NCI-H1694 (cell line): ENCODE measurements at regions not wholly inside any gene's neighbourhood (a gene's known extent, or its start where the extent isn't known, plus 50 kb on each side); places are given as distances from the start of the nearest gene placed in this dataset.
"Not testable (repeated sequence)": the region's sequence is repeated elsewhere in the genome, so short reads cannot be mapped to it uniquely, and the experiment has no call there.

ENCODE experiments used
- DNase-seq: peaks from one replicate; lab custom pipeline; 2025; lab: John Stamatoyannopoulos, UW

DNA sequence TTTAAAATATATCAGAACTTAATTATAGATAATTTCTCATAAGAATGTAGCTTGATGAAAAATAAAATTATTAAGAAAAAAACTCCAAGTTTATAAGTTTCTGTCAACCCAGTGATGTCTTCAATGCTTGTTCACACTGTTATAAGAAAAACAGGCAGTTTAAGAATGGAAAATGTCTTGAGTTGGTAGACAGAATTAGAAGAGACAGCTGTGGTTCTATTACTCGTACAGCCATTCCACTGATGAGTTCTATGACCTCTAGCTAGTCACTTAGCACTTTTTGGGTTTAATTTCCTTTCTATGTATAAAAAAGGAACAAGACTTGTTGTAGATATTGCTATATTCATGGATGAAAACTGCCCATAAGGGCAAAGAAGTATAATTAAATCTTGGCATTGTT lies 1013.1 kb upstream of the ATXN8OS start:
- no peak for DNase-seq

DNA sequence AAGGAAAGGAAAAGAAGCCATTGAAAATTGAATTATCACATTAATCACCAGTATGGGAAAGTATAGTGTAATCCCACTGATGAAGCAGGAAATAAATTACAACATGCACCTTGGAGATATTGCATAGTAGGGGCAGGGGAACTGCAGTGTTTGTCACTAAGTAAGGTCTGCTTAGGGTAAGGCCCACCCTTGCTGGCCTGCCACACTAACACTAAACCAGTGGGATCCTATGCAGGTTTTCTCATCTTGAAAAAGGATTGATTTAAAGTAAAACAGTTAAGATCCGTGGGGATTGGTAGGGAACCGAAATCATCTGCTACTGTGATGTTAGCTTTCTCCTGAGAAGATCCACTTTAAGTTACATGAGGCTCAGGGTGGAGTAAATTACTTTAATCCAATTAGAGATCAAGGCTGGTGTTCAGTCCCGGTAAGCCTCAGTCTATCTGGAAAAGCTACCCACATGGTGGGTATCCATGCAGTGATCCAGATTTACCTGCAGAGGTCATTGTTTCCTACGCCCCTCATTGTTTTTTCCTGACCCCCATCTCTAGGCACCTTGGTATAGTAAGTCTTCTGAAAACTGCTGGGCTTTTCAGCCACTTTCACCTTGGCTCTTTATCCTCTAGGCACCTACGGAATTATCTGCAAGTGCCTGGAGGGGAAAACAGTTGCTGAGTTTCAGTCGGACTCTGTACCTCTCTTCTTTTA lies 1014.9 kb upstream of the ATXN8OS start:
- DNase-seq: no peak

DNA sequence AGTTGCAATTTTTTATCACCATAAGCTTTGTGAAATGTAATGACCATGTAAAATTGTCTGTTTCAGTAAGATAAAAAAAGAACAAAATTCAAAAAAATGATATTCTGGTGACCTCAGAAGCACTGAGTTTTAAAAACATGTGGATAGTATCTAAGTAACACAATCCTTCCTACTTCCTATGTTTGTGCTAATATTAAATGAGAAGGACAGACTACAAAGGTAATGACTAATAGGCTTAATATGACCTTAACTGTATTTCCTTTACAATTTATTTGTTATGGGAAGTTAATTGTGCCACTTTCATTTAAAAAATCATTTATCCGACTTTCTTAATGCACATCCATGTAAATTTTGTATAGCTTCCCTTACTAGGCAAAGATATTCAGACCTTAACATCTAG lies 1030.4 kb upstream of the ATXN8OS start:
- DNase-seq: no peak

DNA sequence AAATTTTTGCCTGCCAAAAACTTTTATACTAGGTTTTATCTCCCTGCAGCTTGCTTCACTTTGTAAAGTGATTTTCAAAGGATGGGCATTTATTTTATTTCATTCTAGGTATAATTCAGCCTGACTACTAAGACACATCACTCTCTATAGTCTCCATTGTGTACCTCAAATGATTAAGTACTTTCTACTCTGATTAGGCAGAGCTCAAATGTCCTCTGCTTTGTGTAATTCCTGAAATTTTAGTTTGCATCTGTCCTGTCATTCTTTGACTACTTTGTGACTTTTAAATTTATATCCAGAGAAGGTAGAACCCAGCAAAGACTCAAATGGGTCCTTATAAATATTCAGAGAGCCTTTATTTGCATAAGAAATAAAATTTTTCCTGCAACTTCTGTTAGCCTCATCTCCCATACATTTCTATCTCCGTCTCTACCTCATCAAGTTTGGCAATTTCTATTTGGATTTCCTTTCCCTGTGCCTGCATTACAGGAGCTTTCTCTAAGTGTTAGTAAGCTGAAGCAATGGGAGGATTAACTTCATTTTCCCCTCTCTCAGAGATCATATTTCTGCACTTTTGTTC lies 1038.0 kb upstream of the ATXN8OS start:
- no peak for DNase-seq

DNA sequence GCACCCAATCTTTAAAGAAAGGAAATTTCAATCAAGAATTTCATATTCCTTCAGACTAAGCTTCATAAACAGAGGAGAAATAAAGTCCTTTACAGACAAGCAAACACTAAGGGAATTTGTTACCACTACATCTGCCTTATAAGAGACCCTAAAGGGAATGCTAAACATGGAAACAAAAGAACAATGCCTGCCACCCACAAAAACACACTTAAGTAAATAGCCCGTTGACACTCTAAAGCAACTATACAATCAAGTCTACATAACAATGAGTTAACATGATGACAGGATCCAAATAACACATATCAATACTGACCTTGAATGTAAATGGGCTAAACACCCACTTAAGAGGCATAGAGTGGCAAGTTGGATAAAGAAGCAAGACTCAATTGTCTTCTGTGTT lies 1056.9 kb upstream of the ATXN8OS start:
- no peak for DNase-seq

DNA sequence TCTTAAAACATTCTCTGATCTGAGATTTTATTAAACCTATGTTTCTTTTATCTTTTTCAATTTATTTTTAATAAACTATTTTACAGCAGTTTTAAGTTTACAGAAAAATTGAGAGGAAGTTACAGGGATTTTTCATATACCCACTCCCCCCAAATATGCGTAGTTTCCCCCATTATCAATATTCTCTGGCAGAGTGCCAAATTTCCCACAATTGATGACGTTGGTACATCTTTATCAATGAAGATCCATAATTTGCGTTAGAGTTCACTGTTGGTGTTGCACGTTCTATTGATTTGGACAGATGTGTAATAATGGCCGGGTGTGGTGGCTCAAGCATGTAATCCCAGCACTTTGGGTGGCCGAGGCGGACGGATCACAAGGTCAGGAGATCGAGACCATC lies 1063.0 kb upstream of the ATXN8OS start:
- no peak for DNase-seq

DNA sequence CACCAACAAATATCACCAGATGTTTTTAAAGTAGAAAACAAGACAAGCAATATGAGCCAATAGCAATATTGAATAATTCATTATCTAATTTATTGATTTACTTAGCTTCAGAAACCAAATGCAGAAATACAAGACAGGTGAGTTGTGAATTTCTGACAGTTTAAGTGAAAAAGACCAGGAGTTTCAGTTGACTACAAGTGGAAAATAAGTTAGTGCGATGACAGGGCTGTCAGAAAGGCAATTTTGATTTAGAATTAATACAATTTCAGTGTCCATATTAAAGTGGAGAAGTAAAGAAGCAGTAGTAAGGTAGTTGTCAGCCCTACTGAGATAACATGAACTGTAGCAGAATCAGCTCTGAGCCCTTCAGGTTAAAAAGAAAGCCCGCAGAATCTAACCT lies 1066.7 kb upstream of the ATXN8OS start:
- no peak for DNase-seq

DNA sequence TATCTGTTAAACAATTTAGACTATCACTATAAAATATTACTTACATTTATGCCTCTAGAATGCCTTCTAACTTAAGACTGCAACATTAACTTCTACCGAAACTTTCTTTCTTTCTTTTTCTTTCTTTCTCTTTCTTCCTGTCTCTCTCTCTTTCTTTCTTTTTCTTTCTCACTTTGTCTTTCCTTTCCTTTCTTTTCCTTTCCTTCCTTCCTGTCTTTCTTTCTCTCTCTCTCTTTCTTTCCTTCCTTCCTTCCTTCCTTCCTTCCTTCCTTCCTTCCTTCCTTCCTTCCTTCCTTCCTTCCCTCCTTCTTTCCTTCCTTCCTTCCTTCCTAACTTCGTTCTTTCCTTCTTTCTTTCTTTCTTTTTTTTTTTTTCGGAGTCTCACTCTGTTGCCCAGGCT lies 1071.9 kb upstream of the ATXN8OS start:
- DNase-seq: no peak

DNA sequence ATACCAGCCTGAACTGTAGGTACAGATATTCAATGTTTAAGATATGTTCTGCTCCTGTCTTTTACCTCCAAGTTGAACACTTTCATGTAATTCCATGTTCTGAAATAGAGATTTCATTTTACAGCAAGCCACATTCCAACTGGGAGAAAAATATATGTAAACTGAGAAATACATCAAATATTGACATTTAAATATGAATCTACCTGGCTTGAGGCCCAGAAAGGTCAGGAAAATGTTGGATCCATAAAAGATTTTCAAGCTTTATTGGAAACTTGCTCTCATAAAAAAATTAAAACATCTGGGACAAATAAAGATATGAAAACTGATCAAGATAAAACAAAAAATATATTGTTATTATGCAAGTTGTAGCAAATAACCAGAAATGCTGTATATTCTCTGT lies 1078.7 kb upstream of the ATXN8OS start:
- DNase-seq: no peak

DNA sequence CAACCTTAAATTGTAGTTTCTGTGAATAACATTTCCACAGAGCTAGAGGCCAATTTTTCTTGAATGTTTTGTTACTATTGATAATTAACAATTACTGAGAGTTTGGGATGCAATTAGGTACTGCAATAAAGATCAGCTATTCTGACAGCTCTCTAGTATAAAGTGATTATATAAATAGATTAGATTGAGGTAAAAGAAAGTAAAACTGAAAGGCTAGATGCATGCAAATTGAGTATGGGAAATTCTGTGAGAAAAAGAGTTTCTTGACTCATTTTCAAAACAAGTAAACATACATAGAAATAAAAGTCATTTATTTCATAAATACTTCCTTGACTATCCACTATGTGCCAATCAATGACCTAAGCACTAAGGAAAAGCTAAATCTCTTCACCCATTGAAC lies 1087.5 kb upstream of the ATXN8OS start:
- DNase-seq: no peak

DNA sequence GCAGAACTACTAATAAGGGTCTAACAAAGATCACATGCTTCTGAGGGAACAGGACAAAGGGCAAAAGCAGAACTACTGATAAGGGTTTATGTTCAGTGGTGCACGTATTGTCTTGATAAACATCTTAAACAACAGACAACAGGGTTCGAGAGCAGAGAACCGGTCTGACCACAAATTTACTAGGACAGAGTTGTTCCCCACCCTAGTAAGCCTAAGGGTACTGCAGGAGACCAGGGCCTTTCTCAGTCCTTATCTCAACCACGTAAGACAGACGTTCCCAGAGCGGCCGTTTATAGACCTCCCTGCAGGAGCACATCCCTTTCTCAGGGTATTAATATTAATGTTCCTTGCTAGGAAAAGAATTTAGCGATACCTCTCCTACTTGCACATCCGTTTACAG lies 1089.5 kb upstream of the ATXN8OS start:
- DNase-seq: not testable (repeated sequence)

DNA sequence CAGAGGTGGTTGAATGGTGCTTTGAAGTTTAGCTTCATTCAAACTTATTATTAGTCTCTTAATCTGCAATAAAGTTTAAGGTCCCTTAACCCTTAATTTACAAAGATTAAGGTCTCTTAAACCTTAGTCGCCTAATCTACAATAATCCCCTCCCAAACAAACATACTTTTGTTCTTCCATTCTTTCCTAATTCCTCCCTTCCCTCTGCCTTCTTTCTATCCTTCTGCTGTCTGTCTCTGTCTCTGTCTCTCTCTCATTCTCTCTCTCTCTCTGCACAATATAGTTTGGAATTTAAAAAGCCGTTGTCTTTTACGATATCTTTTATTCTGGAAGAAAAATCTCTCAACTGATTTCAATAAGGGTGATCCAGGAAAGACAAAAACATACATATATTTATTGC lies 1096.8 kb upstream of the ATXN8OS start:
- no peak for DNase-seq

DNA sequence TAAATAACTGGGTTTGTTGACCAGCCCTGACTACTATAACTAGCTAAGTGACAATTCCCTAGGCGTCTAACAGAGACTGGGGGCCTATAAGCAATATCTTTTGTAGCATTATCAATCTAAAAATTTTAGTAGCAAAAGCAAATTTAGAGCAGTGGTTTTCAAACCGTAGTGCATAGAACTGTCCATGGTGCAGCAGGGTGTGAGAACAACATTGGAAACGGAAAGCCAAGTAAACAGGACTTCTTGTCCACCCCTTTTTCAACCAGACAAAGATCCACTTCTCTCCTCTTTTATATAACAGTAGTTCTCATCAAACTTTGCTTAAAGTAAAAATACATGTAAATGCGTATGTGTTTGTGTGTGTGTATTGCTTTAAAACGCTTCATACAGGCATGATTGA lies 1099.1 kb upstream of the ATXN8OS start:
- DNase-seq: no peak

DNA sequence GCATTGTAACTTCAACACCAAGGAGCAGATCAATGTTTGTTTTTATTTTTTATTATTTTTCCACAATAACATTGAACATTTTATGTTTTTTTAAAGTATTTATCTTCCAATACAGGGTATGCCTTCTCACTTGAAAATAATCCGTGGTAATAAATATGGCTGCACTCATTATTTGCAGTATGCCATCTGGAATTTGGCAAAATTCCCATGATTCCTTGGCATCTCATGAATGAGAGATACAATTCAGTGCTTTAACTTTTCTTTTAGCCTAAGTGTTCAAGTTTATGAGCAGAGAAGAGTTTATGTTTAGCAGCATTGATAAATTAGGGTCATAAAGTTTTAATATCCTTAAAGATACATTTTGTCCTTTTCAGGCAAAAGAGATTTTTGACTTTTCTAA lies 1109.6 kb upstream of the ATXN8OS start:
- DNase-seq: no peak

DNA sequence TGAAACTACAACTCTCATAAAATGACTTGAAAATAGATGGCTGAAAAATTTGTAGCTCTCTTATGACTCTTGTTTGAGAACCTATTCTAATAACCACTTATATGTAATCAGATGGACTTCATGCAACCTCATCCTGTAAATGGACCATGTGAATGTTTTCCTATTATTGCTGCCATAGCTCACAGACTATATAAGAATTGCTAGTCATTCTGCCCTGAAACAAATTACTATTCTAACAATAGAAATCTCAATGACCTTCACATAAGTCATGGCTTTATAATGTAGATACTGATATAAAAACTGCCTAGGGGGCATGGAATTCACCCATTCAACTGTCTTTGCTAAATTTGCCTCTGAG lies 1111.0 kb upstream of the ATXN8OS start:
- DNase-seq: no peak

DNA sequence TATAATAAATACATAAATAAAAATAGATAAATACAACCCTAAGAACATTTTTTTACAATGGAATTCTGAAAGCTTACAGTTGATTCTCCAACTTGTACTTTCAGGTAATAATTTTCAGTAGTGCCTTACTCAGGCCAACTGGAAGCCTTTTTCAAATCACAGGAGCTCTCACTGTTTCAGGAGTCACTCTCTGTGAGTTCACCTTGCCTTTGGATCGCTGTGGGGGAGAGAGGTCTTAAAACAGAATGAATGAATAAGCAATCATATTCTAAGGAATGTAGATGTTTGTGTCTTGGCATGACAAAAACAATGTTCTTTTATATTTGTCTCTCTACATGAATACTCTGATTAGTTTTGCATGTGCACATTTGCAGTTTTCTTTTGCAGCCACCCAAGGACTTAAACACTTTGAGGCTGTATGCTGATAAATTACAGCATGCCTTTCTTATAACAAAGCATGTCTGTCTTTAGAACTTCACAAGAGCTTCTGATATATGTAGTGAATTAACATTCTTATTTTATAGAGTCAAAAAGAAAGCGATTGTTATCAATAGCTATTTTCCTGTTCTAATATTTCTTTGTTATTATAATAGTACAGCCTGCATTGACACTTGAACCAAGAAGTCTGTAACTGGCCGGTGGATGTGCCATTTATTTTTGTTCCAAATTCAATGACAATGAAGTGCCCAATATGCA lies 1111.5 kb upstream of the ATXN8OS start:
- DNase-seq: no peak

DNA sequence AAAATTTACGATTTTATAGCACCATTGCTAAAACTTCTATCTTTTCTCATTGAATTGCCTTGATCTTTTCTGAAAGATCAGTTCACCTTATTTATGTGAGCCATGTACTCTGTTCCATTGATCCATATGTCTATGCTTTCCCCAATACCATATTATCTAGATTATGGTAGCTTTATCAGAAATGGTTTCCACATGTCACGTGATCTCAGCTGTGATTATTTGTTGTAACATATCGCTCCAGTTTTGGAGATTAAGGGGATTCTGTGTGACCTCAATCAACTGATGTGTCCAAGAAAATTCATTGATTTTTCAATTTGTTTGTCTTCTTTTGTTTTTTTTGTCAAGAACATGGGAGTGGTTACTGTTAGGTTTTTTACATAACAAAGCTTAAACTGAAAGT lies 1114.5 kb upstream of the ATXN8OS start:
- no peak for DNase-seq

DNA sequence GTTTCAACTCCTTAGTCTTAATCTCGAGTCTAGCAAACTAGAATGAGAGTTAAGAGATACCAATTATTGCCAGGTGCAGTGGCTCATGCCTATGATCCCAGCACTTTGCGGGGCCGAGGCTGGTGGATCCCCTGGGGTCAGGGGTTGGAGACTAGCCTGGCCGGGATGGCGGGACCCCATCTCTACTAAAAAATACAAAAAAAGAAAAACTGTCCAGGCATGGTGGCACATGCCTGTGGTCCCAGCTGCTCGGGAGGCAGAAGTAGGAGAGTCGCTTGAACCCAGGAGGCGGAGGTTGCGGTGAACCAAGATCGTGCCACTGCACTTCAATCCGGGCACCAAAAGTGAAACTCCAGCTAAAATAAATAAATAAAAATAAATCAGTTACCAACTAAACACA lies 1119.5 kb upstream of the ATXN8OS start:
- DNase-seq: no peak

DNA sequence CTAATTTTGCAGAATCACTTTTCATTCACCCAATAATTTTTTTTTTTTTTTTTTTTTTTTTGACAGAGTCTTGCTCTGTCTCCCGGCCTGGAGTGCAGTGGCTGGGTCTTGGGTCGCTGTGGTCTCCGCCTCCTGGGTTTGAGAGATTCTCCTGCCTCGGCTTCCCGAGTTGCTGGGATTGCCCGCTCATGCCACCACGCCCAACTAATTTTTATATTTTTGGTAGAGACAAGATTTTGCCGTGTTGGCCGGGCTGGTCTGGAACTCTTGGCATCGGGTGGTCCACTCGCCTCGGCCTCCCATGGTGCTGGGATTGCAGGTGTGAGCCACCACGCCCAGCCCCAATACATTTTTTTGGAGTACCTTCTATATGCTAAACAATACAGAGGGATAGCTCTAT lies 1120.0 kb upstream of the ATXN8OS start:
- no peak for DNase-seq

DNA sequence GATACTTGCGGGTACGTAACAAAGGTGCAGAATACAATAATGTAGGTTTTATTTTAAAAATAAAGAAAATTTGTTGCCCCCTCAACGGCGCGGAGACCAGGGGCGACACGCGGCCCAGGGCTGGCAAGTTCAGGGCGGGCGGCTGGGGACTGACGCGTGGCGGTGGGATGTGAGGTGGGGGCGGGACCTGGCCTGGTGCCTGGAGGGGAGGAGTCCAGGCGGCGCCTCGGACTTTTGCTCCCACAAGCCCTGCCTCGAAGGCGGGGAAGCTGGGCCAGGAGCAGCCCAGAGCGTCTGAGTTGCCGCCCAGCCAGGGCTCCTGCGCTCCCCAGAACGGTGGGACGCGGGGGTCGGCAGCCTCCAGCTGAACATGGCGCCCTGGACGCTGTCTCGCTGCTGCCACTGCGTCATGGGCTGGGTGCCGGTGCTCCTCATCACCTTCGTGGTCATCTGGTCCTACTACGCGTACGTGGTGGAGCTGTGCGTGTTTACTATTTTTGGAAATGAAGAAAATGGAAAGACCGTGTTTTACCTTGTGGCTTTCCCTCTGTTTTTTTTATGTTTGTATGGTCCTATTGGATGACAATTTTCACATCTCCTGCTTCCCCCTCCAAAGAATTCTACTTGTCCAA lies 1122.8 kb upstream of the ATXN8OS start:
- DNase-seq: no peak

DNA sequence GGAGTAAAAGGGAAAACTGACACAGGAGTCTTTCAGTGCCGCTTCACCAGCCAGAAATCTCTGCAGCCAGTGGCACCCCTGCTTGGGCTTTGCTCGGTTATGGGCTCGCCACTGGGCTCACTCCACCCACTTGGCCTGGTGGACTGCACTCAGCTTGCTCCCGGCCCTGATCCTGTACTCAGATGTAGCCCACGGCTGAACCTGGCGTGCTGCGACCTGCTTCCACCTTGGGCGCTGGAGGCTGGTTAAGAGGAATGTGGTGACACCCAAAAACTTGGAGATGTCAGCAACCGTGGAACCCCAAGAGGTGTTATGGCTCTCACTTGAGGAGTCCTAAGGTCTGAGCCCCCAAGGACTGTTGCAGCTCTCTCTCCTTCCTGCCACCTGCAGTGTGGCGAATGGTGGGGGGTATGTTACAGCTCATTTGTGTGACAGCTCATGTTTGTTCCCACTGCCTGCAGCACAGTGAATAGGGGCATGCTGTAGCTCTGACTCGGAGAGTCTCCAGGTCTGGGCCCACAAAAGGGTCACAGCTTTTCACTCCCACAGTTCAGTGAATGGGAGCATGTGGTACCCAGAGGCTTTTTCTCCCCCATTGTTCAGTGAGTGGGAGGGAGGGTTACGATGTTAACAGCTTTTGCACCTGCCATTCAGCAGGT lies 1124.5 kb upstream of the ATXN8OS start:
- no peak for DNase-seq

DNA sequence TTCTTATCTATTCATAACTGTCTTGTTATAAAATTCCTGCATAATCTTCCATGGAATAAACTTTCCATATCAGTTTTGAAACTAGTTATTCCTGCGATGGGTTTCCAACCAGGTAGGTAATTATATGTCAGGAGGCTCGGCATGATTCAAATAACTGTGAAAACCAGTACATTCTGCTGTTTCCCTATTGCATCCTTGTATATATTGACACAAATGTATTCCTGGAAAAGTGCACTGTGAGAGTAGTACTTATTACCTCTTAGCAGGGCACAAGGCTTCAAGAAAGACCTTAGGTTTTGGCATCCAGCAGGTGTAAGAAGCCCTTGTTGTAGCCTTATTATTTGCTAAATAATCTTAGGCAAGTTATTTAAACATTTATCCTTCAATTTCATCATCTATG lies 1131.3 kb upstream of the ATXN8OS start:
- DNase-seq: no peak

DNA sequence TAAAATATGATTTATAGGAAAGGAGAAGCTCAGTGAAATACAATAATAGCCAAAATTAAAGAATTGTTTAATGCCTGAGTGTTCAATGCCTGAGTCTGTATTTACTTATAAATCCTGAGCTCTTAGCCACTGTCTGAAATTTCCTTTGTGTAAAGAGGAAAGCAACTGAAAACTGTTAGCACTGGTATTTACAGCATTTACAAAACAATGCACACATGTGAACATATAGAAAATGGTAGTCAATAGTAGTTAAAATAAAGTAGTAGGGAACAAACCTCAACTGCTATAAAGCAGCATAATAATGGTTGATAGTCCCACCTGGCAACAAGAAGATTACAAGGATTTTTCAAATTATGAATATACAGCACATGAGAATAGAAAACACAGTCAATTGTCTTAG lies 1137.1 kb upstream of the ATXN8OS start:
- DNase-seq: no peak
